HFF-Myc (cell line): ENCODE measurements at regions not wholly inside any gene's neighbourhood (a gene's known extent, or its start where the extent isn't known, plus 50 kb on each side); places are given as distances from the start of the nearest gene placed in this dataset.

Experiments used
- DNase-seq: peaks from one replicate; pipeline ENCODE4 v3.0.0-alpha.2; 2011; ENCODE audit warnings: low read depth; ENCODE audit errors: extremely low read depth
- H3K4me3 ChIP-seq: replicated peaks from 2 replicates; pipeline ENCODE4 v1.5.1; 2011; ENCODE audit warnings: low read depth, mild to moderate bottlenecking, control low read depth, low read length
- TF ChIP-seq, protein P1 (sequence below): IDR thresholded peaks from 2 replicates; pipeline ENCODE4 v1.5.1; 2012; ENCODE audit warnings: mild to moderate bottlenecking, low read depth, low read length, control low read depth; ENCODE audit errors: missing control alignments

- no peak for DNase-seq
- no peak overlapping the region for H3K4me3 ChIP-seq
Measured at GRCh38 chr18:47611649-47612048, 318.8 kb downstream of the SMAD2 start.

DNA sequence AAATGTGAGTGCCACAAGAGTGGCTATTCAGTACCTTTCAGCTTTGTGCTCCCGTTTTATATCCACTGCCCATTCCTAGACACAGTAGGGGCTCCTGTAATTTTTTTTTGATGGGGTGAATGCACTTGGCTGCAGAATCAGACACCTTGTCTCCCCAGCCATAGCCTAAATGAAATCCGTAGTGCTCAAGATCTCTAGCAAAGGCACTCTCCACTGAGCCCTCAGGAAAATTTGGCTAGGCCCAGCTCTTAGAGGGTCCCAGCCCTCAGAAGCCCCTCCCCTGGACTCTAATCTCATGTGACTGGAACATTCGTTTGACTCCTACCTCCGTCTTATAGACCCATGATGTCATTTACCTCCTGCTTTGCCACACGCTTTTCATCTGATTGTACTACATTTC is 323.9 kb downstream of the SMAD2 start:
- DNase-seq = no peak
- TF ChIP-seq, protein P1, sequence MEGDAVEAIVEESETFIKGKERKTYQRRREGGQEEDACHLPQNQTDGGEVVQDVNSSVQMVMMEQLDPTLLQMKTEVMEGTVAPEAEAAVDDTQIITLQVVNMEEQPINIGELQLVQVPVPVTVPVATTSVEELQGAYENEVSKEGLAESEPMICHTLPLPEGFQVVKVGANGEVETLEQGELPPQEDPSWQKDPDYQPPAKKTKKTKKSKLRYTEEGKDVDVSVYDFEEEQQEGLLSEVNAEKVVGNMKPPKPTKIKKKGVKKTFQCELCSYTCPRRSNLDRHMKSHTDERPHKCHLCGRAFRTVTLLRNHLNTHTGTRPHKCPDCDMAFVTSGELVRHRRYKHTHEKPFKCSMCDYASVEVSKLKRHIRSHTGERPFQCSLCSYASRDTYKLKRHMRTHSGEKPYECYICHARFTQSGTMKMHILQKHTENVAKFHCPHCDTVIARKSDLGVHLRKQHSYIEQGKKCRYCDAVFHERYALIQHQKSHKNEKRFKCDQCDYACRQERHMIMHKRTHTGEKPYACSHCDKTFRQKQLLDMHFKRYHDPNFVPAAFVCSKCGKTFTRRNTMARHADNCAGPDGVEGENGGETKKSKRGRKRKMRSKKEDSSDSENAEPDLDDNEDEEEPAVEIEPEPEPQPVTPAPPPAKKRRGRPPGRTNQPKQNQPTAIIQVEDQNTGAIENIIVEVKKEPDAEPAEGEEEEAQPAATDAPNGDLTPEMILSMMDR = no peak
- no peak overlapping the region for H3K4me3 ChIP-seq

More at GRCh38 chr18:47611649-47612048, 318.8 kb downstream of the SMAD2 start:
- TF ChIP-seq, protein P1 = no peak

DNA sequence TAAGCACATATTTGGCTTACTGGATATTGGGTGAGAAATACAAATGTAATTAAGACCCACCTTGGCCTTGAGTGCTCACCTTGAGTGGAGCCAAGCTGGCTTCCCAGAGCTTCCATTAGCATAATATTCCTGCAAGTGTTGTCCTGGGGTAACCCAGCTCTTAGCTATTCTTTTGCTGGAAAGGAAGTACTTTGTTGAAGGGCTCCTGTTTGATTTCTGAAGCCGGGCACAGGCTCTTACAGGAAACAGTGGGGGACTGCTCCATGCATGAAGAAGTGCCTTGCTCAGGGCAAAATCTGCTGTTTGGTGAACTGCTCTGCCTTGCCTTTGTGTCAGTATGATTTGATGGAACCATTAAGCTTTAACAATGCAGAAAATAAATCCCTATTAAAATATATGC is 325.4 kb downstream of the SMAD2 start:
- TF ChIP-seq, protein P1 = no peak
- DNase-seq = no peak
- no peak overlapping the region for H3K4me3 ChIP-seq

- DNase-seq = no peak
Measured at GRCh38 chr18:47604021-47604420, 326.4 kb downstream of the SMAD2 start.

GRCh38 chr18:47603158-47603557 is 327.3 kb downstream of the SMAD2 start:
- TF ChIP-seq, protein P1 = no peak
- DNase-seq = no peak
- no peak overlapping the region for H3K4me3 ChIP-seq

More at GRCh38 chr18:47604021-47604420, 326.4 kb downstream of the SMAD2 start:
- TF ChIP-seq, protein P1 = no peak
- no peak overlapping the region for H3K4me3 ChIP-seq

DNA sequence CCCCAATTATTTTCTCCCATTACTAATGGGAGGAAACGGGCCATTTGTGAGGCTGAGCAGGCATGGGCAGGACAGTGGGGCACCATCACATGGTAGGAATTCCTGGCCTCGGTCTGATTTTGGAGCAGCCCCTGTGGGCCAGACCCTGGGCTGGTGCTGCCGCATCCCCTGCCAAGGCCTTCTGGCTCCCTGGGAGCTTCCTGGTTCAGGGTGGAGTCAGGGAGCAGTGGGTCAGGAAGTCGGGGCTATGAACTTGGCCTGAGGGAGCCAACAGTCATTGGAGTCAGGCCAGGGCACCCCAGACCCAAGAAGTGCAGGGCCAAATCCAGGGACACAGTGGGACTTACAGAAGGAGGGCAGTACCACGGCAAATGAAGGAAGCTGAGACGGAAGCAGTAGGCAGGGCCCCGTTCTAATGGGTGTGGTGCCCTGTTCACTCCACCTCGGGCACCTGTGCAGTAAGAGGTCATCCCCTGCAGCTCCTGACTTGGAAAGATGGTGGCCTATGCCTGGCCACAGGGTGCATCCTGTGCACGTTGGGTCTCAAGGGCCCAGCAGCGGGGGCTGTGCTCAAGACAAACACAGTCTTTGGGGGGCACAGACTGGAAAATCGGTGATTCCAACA is 328.1 kb downstream of the SMAD2 start:
- DNase-seq = no peak
- TF ChIP-seq, protein P1 = no peak
- no peak overlapping the region for H3K4me3 ChIP-seq
